Colonic mucosa (tissue), 4 donors: ENCODE measurements at regions not wholly inside any gene's neighbourhood (a gene's known extent, or its start where the extent isn't known, plus 50 kb on each side); places are given as distances from the start of the nearest gene placed in this dataset.
A peak's percentile ranks its signal among the peaks of the same experiment; 100 is the strongest.
"Not testable (repeated sequence)": the region's sequence is repeated elsewhere in the genome, so short reads cannot be mapped to it uniquely, and the experiment has no call there.

Experiments
- DNase-seq: peaks from one replicate; pipeline ENCODE4 v3.0.0-alpha.2; 2020
- H3K27ac ChIP-seq: fragments of 200-600 bp; one replicate; pipeline ENCODE4 v1.8.0; 2021
- H3K27me3 ChIP-seq: fragments of 200-600 bp; one replicate; pipeline ENCODE4 v1.8.0; 2021
- H3K36me3 ChIP-seq: fragments of 200-600 bp; one replicate; pipeline ENCODE4 v1.8.0; 2021
- H3K4me1 ChIP-seq: fragments of 200-600 bp; one replicate; pipeline ENCODE4 v1.8.0; 2021; ENCODE audit warnings: mild to moderate bottlenecking
- H3K4me3 ChIP-seq: fragments of 200-600 bp; one replicate; pipeline ENCODE4 v1.8.0; 2021
- H3K9ac ChIP-seq, 2 donors: one replicate each; pipeline ENCODE4 v1.7.0; 2013; ENCODE audit warnings: control low read depth in 2 of 2, low read depth in 2 of 2, low read length in 2 of 2
- H3K9me3 ChIP-seq: fragments of 200-600 bp; one replicate; pipeline ENCODE4 v1.8.0; 2021
- intact Hi-C: fragments of 100-400 bp; cut with DNase I; formaldehyde crosslinking; loops from one replicate; pipeline ENCODE4 v1.14.1; 2022
- TF ChIP-seq, protein P1 (sequence below): fragments of 200-600 bp; IDR thresholded peaks from one replicate; pipeline ENCODE4 v1.8.0; 2022; ENCODE audit warnings: antibody characterized with exemption, mild to moderate bottlenecking
- donor health status: healthy.
- donor health status: DM: no; HTN: no; CAD: no.
- donor health status: DM: no; HTN: no; CAD: no.

GRCh38 chr3:6747017-6747416 lies 113.9 kb upstream of the GRM7 start:
- Histone ChIP-seq H3K4me3 (no peak overlapping the region), H3K27me3 (no peaks in the 10 kb centered on the region), H3K27ac (no peak overlapping the region), H3K36me3 (no peaks in the 10 kb centered on the region), H3K4me1 (peaks cover 5% of the 10 kb centered on the region), H3K9me3 (no peaks in the 10 kb centered on the region), H3K9ac (no peak overlapping the region)
- DNase-seq = no peak
- intact Hi-C loops = no loop called here
- TF ChIP-seq, protein P1, sequence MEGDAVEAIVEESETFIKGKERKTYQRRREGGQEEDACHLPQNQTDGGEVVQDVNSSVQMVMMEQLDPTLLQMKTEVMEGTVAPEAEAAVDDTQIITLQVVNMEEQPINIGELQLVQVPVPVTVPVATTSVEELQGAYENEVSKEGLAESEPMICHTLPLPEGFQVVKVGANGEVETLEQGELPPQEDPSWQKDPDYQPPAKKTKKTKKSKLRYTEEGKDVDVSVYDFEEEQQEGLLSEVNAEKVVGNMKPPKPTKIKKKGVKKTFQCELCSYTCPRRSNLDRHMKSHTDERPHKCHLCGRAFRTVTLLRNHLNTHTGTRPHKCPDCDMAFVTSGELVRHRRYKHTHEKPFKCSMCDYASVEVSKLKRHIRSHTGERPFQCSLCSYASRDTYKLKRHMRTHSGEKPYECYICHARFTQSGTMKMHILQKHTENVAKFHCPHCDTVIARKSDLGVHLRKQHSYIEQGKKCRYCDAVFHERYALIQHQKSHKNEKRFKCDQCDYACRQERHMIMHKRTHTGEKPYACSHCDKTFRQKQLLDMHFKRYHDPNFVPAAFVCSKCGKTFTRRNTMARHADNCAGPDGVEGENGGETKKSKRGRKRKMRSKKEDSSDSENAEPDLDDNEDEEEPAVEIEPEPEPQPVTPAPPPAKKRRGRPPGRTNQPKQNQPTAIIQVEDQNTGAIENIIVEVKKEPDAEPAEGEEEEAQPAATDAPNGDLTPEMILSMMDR = no peak

GRCh38 chr3:6750782-6751181 lies 110.1 kb upstream of the GRM7 start:
- H3K36me3 ChIP-seq = no peaks in the 10 kb centered on the region
- intact Hi-C loops = no loop called here
- TF ChIP-seq, protein P1 = no peak
- H3K27me3 ChIP-seq = no peaks in the 10 kb centered on the region
- H3K9ac ChIP-seq = no peak overlapping the region
- H3K9me3 ChIP-seq = no peaks in the 10 kb centered on the region
- H3K27ac ChIP-seq = peak overlapping the region; percentile 48
- no peak overlapping the region for H3K4me3 ChIP-seq
- peaks cover 12% of the 10 kb centered on the region for H3K4me1 ChIP-seq
- DNase-seq = no peak

DNA sequence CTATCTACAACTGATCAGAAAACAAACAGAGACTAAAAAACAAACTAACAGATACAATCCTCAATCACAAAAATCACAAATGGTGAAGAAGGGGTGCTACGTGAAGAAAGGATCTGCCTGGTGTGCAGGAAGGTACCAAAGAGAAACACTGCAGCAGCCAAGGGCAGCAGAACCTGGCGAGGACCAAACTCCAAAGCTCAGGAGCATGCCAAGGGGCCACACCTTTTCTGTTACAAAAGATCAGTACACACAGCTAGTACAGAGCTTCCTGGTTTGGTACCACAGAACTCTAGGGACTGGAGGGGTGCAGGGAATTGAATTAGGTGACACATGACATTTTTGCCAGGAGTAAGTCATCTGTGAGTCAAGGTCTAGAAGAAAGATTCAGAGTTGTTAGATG lies 107.4 kb upstream of the GRM7 start:
- TF ChIP-seq, protein P1 = no peak
- no peak overlapping the region for H3K4me3 ChIP-seq

GRCh38 chr3:6769532-6770396 lies 91.2 kb upstream of the GRM7 start:
- H3K36me3 ChIP-seq, H3K9me3 ChIP-seq, intact Hi-C loops, H3K4me1 ChIP-seq, DNase-seq, H3K27me3 ChIP-seq, H3K9ac ChIP-seq: not testable (repeated sequence)
- TF ChIP-seq, protein P1 = peak; percentile 16
- peak overlapping the region; percentile 37 for H3K27ac ChIP-seq
- peak overlapping the region; percentile 13 for H3K4me3 ChIP-seq

More for the DNA sequence above, 107.4 kb upstream of the GRM7 start:
- DNase-seq = peak; percentile 73
- Histone ChIP-seq H3K9me3 (no peaks in the 10 kb centered on the region), H3K27me3 (no peaks in the 10 kb centered on the region), H3K36me3 (no peaks in the 10 kb centered on the region), H3K4me1 (peaks cover 12% of the 10 kb centered on the region), H3K27ac (no peak overlapping the region), H3K9ac (no peak overlapping the region)
- intact Hi-C loops = no loop called here

GRCh38 chr3:6770397-6770690 lies 90.6 kb upstream of the GRM7 start:
- no peak overlapping the region for H3K9ac ChIP-seq
- no peaks in the 10 kb centered on the region for H3K4me1 ChIP-seq
- H3K36me3 ChIP-seq = no peaks in the 10 kb centered on the region
- TF ChIP-seq, protein P1 = no peak
- DNase-seq = no peak
- no peaks in the 10 kb centered on the region for H3K27me3 ChIP-seq
- H3K9me3 ChIP-seq = no peaks in the 10 kb centered on the region
- intact Hi-C loops = no loop called here
- H3K4me3 ChIP-seq = peak overlapping the region; percentile 13
- H3K27ac ChIP-seq = peak overlapping the region; percentile 37
